ENCODE measurements at regions not wholly inside any gene's neighbourhood (a gene's known extent, or its start where the extent isn't known, plus 50 kb on each side); places are given as distances from the start of the nearest gene placed in this dataset.

DNA sequence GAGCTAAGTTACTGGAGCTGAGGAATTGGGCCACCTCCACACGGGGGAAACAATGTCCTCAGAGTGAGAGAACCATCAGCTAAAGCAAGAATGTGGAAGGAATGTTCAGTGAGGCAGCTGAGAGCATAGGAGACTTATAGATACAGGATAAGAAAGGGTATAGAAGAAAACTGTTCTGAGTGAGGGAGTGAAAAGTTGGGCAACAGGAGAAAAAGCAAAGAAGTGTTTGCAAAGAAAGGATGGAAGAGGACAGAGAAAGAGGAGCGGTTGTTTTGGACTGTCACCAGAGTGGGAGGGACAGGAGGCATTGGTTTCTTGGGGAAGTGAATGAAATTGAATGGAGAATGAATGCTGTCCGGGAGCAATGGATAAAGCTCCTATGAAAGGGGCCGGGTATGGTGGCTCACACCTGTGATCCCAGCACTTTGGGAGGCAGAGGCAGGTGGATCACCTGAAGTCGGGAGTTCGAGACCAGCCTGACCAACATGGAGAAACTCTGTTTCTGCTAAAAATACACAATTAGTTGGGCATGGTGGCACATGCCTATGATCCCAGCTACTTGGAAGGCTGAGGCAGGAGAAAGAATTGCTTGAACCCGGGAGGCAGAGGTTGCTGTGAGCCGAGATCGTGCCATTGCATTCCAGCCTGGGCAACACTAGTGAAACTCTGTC lies 296.5 kb downstream of the ADGB start:
- Histone ChIP-seq H3K27me3 (ENCODE audit: control insufficient read depth in 1 of 2, insufficient read depth in 2 of 2, low read length in 2 of 2) (no peaks in the 10 kb centered on the region), H3K9me3 (ENCODE audit: control insufficient read depth in 1 of 2, low read length in 2 of 2) (no peaks in the 10 kb centered on the region), H3K36me3 (ENCODE audit: control insufficient read depth in 1 of 2, insufficient read depth in 2 of 2, low read length in 2 of 2) (no peaks in the 10 kb centered on the region), H3K4me1 (ENCODE audit: control insufficient read depth in 1 of 2, insufficient read depth in 2 of 2, low read length in 2 of 2) (no peaks in the 10 kb centered on the region), H3K4me3 (ENCODE audit: low read depth in 1 of 2, low read length in 2 of 2) (no peak overlapping the region), H3K27ac (ENCODE audit: low read depth, low read length) (no peak overlapping the region), H3K9ac (ENCODE audit: low read depth in 1 of 2, low read length in 2 of 2) (no peak overlapping the region)

DNA sequence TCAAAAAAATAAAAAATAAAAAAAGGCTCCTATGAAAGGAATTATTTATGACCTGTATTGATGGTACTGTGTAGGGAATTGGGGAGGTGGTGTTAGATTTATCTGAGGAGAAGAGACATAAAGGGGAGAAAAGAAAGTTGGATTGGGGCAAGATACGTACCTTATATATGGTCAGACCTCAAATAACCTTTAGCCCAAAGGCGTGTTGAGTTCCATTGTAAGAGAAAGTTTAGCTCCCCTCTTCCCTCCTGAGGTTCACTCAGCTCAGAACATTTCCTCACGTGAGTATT lies 296.9 kb downstream of the ADGB start:
- Histone ChIP-seq H3K4me1 (ENCODE audit: control insufficient read depth in 1 of 2, insufficient read depth in 2 of 2, low read length in 2 of 2) (no peaks in the 10 kb centered on the region), H3K27ac (ENCODE audit: low read depth, low read length) (no peak overlapping the region), H3K9me3 (ENCODE audit: control insufficient read depth in 1 of 2, low read length in 2 of 2) (no peaks in the 10 kb centered on the region), H3K4me3 (ENCODE audit: low read depth in 1 of 2, low read length in 2 of 2) (no peak overlapping the region), H3K27me3 (ENCODE audit: control insufficient read depth in 1 of 2, insufficient read depth in 2 of 2, low read length in 2 of 2) (no peaks in the 10 kb centered on the region), H3K9ac (ENCODE audit: low read depth in 1 of 2, low read length in 2 of 2) (no peak overlapping the region), H3K36me3 (ENCODE audit: control insufficient read depth in 1 of 2, insufficient read depth in 2 of 2, low read length in 2 of 2) (no peaks in the 10 kb centered on the region)

DNA sequence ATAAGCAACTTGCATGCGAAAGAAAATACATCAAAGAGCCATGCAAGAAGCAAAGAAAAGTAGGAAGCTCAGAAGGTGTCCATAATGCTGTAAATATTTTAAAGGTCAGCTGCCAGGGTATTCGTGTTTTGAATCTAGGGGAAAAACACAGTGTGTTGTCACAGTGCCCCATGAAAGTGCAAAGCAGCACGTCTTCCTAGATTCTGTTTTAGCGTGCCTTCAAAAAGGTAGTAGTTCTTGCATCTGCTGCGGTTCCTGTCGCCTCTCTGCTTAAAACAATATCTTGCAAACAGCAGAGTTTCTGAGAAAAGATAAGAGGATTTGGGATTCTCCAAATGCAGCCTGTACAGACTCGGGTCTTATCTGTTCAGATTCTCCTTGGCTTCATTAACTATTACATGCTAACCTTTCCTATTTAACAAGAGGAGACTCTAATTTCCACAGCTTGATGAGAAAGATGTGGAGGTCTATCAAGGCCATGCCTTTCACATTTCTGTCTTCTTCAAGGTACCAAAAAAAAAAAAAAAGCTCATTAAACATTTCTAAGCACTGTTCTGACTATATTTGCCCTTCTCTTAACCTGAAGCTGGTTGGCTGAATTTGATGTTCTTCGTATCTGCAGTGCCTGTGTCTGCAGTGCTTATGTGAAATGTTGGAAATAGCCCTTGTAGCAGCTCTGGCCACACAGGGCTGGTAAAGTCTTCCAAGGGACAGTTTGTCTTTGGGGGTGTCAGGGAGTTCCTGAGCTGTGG lies 297.5 kb downstream of the ADGB start:
- Histone ChIP-seq H3K27me3 (ENCODE audit: control insufficient read depth in 1 of 2, insufficient read depth in 2 of 2, low read length in 2 of 2) (no peaks in the 10 kb centered on the region), H3K27ac (ENCODE audit: low read depth, low read length) (no peak overlapping the region), H3K4me1 (ENCODE audit: control insufficient read depth in 1 of 2, insufficient read depth in 2 of 2, low read length in 2 of 2) (no peaks in the 10 kb centered on the region), H3K36me3 (ENCODE audit: control insufficient read depth in 1 of 2, insufficient read depth in 2 of 2, low read length in 2 of 2) (no peaks in the 10 kb centered on the region), H3K9me3 (ENCODE audit: control insufficient read depth in 1 of 2, low read length in 2 of 2) (no peaks in the 10 kb centered on the region), H3K4me3 (ENCODE audit: low read depth in 1 of 2, low read length in 2 of 2) (no peak overlapping the region), H3K9ac (ENCODE audit: low read depth in 1 of 2, low read length in 2 of 2) (no peak overlapping the region)

DNA sequence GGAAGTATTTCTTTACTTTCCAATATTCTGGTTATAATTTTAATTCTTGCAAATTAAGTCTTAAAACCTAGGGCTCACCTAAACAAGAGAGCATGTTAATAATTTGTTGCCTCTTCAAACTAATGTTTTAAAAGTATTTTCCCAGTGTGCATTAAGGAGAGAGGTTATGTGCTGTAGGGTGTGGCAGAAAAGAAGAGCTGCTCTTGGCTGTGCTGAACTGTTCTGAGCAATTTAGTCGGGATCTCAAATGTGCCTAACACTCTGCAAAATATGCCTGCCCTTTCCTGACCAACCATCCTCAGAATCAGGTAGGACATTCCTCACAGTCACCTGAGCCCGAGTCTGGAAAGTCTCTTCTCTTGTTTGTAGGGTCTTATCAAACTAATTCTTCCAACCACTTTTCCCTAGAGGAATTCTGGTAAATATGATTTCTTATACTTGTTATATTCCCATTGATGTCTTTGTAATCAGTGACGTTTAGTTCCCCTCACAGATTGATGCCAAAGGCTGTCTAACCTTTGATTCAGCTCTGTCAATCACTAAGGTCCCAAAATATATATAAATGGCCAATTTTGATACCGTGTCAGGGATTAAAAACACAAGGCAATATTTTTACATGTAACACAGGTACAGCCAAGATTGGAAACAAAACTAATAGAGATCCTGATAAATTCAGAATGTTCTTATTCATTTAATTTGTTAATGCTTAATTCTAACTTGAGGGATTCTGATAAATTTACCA lies 298.4 kb downstream of the ADGB start:
- Histone ChIP-seq H3K9me3 (ENCODE audit: control insufficient read depth in 1 of 2, low read length in 2 of 2) (no peaks in the 10 kb centered on the region), H3K36me3 (ENCODE audit: control insufficient read depth in 1 of 2, insufficient read depth in 2 of 2, low read length in 2 of 2) (no peaks in the 10 kb centered on the region), H3K4me1 (ENCODE audit: control insufficient read depth in 1 of 2, insufficient read depth in 2 of 2, low read length in 2 of 2) (no peaks in the 10 kb centered on the region), H3K27ac (ENCODE audit: low read depth, low read length) (no peak overlapping the region), H3K9ac (ENCODE audit: low read depth in 1 of 2, low read length in 2 of 2) (no peak overlapping the region), H3K27me3 (ENCODE audit: control insufficient read depth in 1 of 2, insufficient read depth in 2 of 2, low read length in 2 of 2) (no peaks in the 10 kb centered on the region), H3K4me3 (ENCODE audit: low read depth in 1 of 2, low read length in 2 of 2) (no peak overlapping the region)

DNA sequence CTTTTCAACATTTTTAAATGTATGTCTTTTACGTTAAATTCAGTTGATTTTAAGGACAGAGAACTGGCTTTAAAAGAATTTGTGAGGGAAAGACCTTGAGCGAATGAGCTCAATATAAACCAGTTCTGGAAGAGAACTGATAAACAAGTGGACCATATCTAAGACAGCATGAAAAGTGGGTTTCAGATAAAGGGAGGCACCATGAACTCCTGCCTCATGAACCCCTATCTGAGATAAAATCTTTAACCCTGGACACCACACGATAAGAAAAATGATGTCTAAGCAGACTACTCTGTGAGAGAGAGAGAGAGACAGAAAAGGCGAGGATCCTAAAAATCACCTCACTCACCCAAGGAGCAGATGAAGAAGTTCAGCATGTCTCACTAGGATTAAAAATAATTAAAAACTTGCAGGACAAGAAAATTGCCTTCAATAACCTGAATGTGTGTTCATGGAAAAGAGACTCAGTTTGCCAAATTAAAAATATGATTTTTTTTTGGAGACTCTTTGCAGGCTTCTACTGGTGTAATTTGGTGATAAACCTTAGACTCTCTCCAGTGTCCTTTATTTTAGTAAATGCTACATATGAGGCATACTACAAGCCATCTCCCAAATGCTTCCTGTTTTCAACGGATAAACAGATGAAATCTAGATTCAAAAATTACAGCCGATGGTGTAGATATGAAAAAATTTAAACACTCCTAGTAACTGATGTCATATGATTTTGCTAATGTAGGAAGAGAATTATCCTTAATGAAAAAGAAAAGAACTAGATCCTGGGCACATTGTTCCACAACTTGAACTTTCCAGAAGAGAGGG lies 299.5 kb downstream of the ADGB start:
- Histone ChIP-seq H3K4me3 (ENCODE audit: low read depth in 1 of 2, low read length in 2 of 2) (no peak overlapping the region), H3K4me1 (ENCODE audit: control insufficient read depth in 1 of 2, insufficient read depth in 2 of 2, low read length in 2 of 2) (no peaks in the 10 kb centered on the region), H3K27ac (ENCODE audit: low read depth, low read length) (no peak overlapping the region), H3K27me3 (ENCODE audit: control insufficient read depth in 1 of 2, insufficient read depth in 2 of 2, low read length in 2 of 2) (no peaks in the 10 kb centered on the region), H3K9ac (ENCODE audit: low read depth in 1 of 2, low read length in 2 of 2) (no peak overlapping the region), H3K9me3 (ENCODE audit: control insufficient read depth in 1 of 2, low read length in 2 of 2) (no peaks in the 10 kb centered on the region), H3K36me3 (ENCODE audit: control insufficient read depth in 1 of 2, insufficient read depth in 2 of 2, low read length in 2 of 2) (no peaks in the 10 kb centered on the region)

DNA sequence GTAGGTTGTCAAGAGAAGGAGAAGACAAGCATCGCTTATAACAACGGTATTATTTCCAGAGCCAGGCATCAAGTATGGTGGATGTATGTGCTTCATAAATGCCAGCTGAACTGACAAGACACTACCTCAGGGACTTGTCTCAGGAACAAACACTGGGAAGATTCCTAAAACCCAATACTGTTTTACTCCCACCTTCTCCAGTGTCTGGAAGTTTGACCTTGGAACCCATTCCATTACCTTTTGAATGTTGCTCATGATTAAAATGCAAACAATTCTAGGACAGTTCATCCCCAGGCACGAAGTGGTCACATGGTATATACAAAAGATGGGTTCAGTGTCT lies 300.1 kb downstream of the ADGB start:
- H3K4me1 ChIP-seq (ENCODE audit: control insufficient read depth in 1 of 2, insufficient read depth in 2 of 2, low read length in 2 of 2): no peaks in the 10 kb centered on the region

DNA sequence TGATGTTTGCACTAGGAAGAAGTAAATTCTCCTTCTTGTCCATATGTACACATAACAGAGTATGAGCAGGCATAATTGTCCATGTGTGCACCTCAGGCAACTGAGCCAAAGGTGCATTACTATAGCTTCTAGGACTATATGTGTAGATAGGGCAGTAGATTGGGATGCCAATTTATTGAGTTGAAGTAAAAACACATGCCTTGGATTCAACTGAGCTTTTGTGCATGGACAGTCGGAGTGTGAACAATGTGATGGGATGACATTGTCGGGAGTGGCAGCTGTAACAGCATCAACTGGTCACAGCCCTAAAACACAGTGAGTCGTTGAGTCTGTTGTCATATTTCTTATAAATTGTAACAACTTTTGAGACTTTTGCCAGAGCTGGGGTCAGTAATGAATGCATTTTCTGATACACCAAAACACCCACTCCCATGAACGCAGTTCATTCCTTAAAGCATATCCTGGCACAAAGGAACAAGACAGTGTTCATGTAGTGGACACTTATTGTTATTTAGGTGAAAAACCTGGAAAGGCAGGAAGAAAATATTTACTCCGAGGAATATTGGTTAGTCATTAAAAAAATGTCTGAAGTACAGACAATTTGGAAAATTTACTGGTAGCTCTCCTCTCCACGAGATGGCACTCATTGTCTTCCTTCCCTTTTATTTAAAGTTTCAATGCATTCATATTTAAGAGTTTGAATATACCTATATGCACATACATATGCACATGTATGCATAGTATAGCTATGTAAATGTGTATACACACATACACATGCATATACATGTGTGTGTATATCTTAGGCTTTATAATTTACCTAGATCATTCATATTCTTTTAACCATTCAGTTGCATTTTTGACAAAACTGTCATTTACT lies 302.0 kb upstream of the STXBP5 start:
- Histone ChIP-seq H3K4me1 (ENCODE audit: control insufficient read depth in 1 of 2, insufficient read depth in 2 of 2, low read length in 2 of 2) (no peaks in the 10 kb centered on the region), H3K27me3 (ENCODE audit: control insufficient read depth in 1 of 2, insufficient read depth in 2 of 2, low read length in 2 of 2) (no peaks in the 10 kb centered on the region), H3K4me3 (ENCODE audit: low read depth in 1 of 2, low read length in 2 of 2) (no peak overlapping the region), H3K9me3 (ENCODE audit: control insufficient read depth in 1 of 2, low read length in 2 of 2) (no peaks in the 10 kb centered on the region), H3K9ac (ENCODE audit: low read depth in 1 of 2, low read length in 2 of 2) (no peak overlapping the region), H3K36me3 (ENCODE audit: control insufficient read depth in 1 of 2, insufficient read depth in 2 of 2, low read length in 2 of 2) (no peaks in the 10 kb centered on the region), H3K27ac (ENCODE audit: low read depth, low read length) (no peak overlapping the region)

More for the DNA sequence above, 300.1 kb downstream of the ADGB start:
- no peak overlapping the region for H3K27ac ChIP-seq (ENCODE audit: low read depth, low read length)
- no peaks in the 10 kb centered on the region for H3K36me3 ChIP-seq (ENCODE audit: control insufficient read depth in 1 of 2, insufficient read depth in 2 of 2, low read length in 2 of 2)
- H3K9me3 ChIP-seq (ENCODE audit: control insufficient read depth in 1 of 2, low read length in 2 of 2): no peaks in the 10 kb centered on the region
- H3K4me3 ChIP-seq (ENCODE audit: low read depth in 1 of 2, low read length in 2 of 2): no peak overlapping the region
- H3K9ac ChIP-seq (ENCODE audit: low read depth in 1 of 2, low read length in 2 of 2): no peak overlapping the region
- no peaks in the 10 kb centered on the region for H3K27me3 ChIP-seq (ENCODE audit: control insufficient read depth in 1 of 2, insufficient read depth in 2 of 2, low read length in 2 of 2)

DNA sequence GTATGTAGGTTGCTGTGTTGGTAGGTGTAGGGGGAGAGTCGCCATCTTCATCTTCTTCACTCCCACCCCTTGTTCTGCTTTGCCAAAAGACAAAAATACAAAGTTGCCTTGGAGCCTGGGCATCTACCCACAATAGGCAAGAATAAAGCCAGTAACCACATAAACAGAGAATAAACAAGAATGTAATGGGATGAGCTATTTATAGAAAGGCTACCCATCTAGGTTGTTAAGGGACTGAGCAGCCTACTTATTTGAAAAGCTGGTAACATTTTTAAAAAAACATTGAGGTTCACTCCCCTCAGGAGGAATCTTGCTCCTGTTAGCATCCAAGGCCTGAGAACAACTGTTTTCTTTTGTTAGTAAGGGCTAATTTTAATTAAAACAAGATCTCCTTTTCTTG lies 301.4 kb upstream of the STXBP5 start:
- no peak overlapping the region for H3K27ac ChIP-seq (ENCODE audit: low read depth, low read length)
- H3K9me3 ChIP-seq (ENCODE audit: control insufficient read depth in 1 of 2, low read length in 2 of 2): no peaks in the 10 kb centered on the region
- no peaks in the 10 kb centered on the region for H3K36me3 ChIP-seq (ENCODE audit: control insufficient read depth in 1 of 2, insufficient read depth in 2 of 2, low read length in 2 of 2)
- H3K27me3 ChIP-seq (ENCODE audit: control insufficient read depth in 1 of 2, insufficient read depth in 2 of 2, low read length in 2 of 2): no peaks in the 10 kb centered on the region
- no peak overlapping the region for H3K4me3 ChIP-seq (ENCODE audit: low read depth in 1 of 2, low read length in 2 of 2)
- H3K4me1 ChIP-seq (ENCODE audit: control insufficient read depth in 1 of 2, insufficient read depth in 2 of 2, low read length in 2 of 2): no peaks in the 10 kb centered on the region
- no peak overlapping the region for H3K9ac ChIP-seq (ENCODE audit: low read depth in 1 of 2, low read length in 2 of 2)

DNA sequence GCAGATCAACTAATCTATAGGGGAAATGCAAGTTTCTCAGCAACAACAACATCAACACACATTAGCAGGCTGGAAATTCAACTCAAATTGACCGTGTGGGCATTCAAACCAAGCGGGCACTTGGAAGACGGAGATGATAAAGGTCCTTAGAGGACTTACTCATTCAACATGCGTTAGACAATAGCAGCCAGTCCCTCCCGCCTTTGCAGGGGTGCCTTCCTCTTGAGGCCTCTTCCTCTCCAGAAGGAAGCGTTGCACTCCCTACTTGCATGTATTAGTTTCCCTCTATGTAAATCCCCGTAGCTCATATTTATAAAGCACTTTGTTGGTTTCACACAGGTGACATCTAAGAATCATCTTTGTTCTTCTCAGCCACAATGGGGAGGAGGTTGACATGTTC lies 300.8 kb upstream of the STXBP5 start:
- no peaks in the 10 kb centered on the region for H3K27me3 ChIP-seq (ENCODE audit: control insufficient read depth in 1 of 2, insufficient read depth in 2 of 2, low read length in 2 of 2)
- H3K27ac ChIP-seq (ENCODE audit: low read depth, low read length): no peak overlapping the region
- no peaks in the 10 kb centered on the region for H3K9me3 ChIP-seq (ENCODE audit: control insufficient read depth in 1 of 2, low read length in 2 of 2)
- no peak overlapping the region for H3K4me3 ChIP-seq (ENCODE audit: low read depth in 1 of 2, low read length in 2 of 2)
- H3K9ac ChIP-seq (ENCODE audit: low read depth in 1 of 2, low read length in 2 of 2): no peak overlapping the region
- H3K36me3 ChIP-seq (ENCODE audit: control insufficient read depth in 1 of 2, insufficient read depth in 2 of 2, low read length in 2 of 2): no peaks in the 10 kb centered on the region
- H3K4me1 ChIP-seq (ENCODE audit: control insufficient read depth in 1 of 2, insufficient read depth in 2 of 2, low read length in 2 of 2): no peaks in the 10 kb centered on the region
